ENCODE measurements at regions not wholly inside any gene's neighbourhood (a gene's known extent, or its start where the extent isn't known, plus 50 kb on each side); places are given as distances from the start of the nearest gene placed in this dataset.

DNA sequence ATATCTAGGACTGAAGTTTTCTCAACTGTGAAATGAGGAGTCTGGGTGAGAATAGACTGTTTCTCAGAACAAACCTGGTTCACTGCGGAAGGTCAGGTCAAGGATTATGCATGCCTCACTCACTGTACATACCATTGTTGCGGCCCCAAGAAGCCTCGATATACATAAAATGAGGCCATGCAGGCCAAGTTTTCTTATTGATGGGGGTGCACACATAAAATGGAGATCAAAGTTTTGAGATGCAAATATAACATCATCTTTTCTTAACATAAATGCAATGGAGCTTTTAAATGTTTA, 1366.1 kb upstream of the CELF4 start:
- no peak for TF ChIP-seq CTCF (IDR thresholded peaks at IDR 0.05)
- no peak for TF ChIP-seq POLR2A (IDR thresholded peaks at IDR 0.05)

All from sigmoid colon (tissue), 3 donors.